OCI-LY3 (cell line): ENCODE measurements at regions not wholly inside any gene's neighbourhood (a gene's known extent, or its start where the extent isn't known, plus 50 kb on each side); places are given as distances from the start of the nearest gene placed in this dataset.

ENCODE experiments used
- EZH2phosphoT487 ChIP-seq: fragments of 200-600 bp; shearing (Covaris generic); IDR thresholded peaks from 2 replicates; pipeline ENCODE4 v1.6.1; 2018; ENCODE audit warnings: antibody characterized with exemption, mixed run types, low read depth
- TF ChIP-seq, protein P1 (sequence below): fragments of 200-600, 300-600 bp; sonication (generic); IDR thresholded peaks from 2 replicates; pipeline ENCODE4 v1.5.1; 2014; ENCODE audit warnings: antibody characterized with exemption, low read length, low read depth

DNA sequence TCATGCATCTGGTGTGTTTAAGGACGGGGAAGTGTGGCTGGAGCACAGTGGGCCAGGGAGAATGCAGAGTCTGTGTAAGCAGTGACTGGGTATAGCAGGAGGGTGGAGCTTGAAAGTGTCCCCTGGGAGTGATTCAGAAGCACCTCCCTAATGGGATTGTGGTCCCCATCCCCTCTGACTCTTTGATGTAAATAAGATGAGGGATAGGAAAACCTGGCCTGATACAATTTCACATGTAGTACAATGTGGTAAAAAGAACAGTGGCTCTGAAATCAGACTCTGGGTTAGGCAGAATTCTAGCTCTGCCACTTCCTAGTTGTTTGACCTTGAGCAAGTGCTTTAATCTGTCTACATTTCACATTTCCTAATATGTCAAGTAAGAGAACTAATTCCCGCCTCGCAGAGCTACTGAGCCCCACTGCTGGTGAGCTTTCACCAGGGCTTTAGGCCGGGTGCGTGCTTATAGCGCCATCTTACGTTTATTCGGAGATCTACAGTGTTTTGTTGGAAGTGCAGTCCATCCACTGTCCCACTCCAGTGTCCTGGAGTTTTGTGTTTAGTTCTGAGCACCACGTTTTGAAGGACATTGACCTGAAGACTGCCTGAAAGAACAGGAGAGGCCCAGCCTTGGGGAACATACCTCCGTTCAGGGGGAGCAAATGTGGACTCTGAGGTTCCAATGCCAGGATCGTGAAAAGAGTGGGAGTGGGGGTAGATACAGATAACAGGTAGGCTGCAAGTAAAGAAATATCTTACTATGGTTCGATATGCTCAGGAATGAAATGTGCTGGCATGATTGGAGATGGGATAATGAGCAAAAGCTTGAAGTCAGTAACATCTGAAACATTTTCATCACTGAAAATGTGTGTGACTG, 51.2 kb upstream of the TESK1 start:
- TF ChIP-seq, protein P1, sequence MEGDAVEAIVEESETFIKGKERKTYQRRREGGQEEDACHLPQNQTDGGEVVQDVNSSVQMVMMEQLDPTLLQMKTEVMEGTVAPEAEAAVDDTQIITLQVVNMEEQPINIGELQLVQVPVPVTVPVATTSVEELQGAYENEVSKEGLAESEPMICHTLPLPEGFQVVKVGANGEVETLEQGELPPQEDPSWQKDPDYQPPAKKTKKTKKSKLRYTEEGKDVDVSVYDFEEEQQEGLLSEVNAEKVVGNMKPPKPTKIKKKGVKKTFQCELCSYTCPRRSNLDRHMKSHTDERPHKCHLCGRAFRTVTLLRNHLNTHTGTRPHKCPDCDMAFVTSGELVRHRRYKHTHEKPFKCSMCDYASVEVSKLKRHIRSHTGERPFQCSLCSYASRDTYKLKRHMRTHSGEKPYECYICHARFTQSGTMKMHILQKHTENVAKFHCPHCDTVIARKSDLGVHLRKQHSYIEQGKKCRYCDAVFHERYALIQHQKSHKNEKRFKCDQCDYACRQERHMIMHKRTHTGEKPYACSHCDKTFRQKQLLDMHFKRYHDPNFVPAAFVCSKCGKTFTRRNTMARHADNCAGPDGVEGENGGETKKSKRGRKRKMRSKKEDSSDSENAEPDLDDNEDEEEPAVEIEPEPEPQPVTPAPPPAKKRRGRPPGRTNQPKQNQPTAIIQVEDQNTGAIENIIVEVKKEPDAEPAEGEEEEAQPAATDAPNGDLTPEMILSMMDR: peak; percentile 94
- TF ChIP-seq EZH2phosphoT487: no peak
